A549 (cell line): ENCODE measurements at regions not wholly inside any gene's neighbourhood (a gene's known extent, or its start where the extent isn't known, plus 50 kb on each side); places are given as distances from the start of the nearest gene placed in this dataset.

Source experiments
- CHD2 ChIP-seq: fragments of 150-350 bp; IDR thresholded peaks from 2 replicates; pipeline ENCODE4 v1.6.1; 2014; ENCODE audit warnings: low read length; ENCODE audit not compliant: partially characterized antibody
- HDAC2 ChIP-seq: fragments of 200-600 bp; sonication (generic); IDR thresholded peaks from 2 replicates; pipeline ENCODE4 v1.6.1; 2016
- MAFK ChIP-seq: fragments of 450-650 bp; IDR thresholded peaks from 2 replicates; pipeline ENCODE4 v1.6.1; 2014; ENCODE audit not compliant: partially characterized antibody
- POLR2A ChIP-seq: IDR thresholded peaks from 2 replicates; pipeline ENCODE4 v1.6.1; 2012; ENCODE audit warnings: mild to moderate bottlenecking, low read length
- RARB ChIP-seq: fragments of 250-450 bp; sonication (Bioruptor Pico); IDR thresholded peaks from 2 replicates; pipeline ENCODE4 v1.8.0; 2021; ENCODE audit warnings: mild to moderate bottlenecking, moderate library complexity
- SMC3 ChIP-seq: fragments of >200 bp; sonication (Bioruptor Twin); formaldehyde crosslinking; IDR thresholded peaks from 3 replicates; pipeline ENCODE4 v1.6.1; 2018; ENCODE audit warnings: inconsistent platforms
- TF ChIP-seq, protein P1 (sequence below): IDR thresholded peaks from 2 replicates; pipeline ENCODE4 v1.6.1; 2012
- TF ChIP-seq, protein P2 (sequence below): fragments of >200 bp; sonication (Bioruptor Twin); formaldehyde crosslinking; IDR thresholded peaks from 3 replicates; pipeline ENCODE4 v1.5.1; 2016

DNA sequence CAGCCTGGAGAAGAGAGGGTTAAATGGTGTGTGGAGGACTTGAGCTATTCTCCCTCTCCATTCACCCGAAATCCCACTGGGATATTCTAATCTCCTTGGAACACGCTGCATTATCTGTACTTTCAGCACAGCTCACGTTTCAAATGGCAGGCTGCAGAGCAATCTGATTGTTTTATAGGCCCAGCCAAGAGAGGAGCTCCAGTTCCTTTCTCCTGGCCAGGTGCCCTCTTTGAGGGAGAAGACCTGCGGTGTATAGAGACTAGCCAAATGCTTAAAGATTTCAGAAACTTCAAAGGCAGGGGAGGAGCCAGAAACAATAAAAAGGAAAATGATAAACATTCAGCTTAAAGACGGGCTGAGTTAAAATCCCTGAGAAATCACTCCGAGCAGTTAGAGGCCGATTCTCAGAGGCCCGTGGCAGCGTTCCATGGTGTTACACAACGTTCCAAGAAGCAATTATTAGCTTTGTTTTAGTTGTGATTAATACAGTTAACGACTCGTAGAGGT lies 564.0 kb upstream of the KLF4 start:
- TF ChIP-seq, protein P1, sequence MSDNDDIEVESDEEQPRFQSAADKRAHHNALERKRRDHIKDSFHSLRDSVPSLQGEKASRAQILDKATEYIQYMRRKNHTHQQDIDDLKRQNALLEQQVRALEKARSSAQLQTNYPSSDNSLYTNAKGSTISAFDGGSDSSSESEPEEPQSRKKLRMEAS = no peak
- TF ChIP-seq, protein P2, sequence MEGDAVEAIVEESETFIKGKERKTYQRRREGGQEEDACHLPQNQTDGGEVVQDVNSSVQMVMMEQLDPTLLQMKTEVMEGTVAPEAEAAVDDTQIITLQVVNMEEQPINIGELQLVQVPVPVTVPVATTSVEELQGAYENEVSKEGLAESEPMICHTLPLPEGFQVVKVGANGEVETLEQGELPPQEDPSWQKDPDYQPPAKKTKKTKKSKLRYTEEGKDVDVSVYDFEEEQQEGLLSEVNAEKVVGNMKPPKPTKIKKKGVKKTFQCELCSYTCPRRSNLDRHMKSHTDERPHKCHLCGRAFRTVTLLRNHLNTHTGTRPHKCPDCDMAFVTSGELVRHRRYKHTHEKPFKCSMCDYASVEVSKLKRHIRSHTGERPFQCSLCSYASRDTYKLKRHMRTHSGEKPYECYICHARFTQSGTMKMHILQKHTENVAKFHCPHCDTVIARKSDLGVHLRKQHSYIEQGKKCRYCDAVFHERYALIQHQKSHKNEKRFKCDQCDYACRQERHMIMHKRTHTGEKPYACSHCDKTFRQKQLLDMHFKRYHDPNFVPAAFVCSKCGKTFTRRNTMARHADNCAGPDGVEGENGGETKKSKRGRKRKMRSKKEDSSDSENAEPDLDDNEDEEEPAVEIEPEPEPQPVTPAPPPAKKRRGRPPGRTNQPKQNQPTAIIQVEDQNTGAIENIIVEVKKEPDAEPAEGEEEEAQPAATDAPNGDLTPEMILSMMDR = no peak
- TF ChIP-seq HDAC2 = no peak
- no peak for TF ChIP-seq MAFK
- TF ChIP-seq CHD2 = no peak
- TF ChIP-seq POLR2A = no peak
- TF ChIP-seq SMC3 = no peak
- no peak for TF ChIP-seq RARB (CRISPR knock-in tag)
